ENCODE measurements at regions not wholly inside any gene's neighbourhood (a gene's known extent, or its start where the extent isn't known, plus 50 kb on each side); places are given as distances from the start of the nearest gene placed in this dataset.
A peak's percentile ranks its signal among the peaks of the same experiment; 100 is the strongest.

GRCh38 chr6:48765352-48765961 is 654.5 kb upstream of the PTCHD4 start:
- WGBS, 2 donors = 8 to 15% methylated on average over 7 of the region's 7 CpGs
- Histone ChIP-seq H3K36me3 (no peaks in the 10 kb centered on the region), H3K4me3 (no peak overlapping the region), H3K4me1 (peaks cover 4 to 22% (median 4%) of the 10 kb centered on the region in 3 donors), H3K9me3 (no peaks in the 10 kb centered on the region), H3K27ac (peak overlapping the region in 3 of 4 donors; percentile 1 to 66 (median 52)), H3K27me3 (no peaks in the 10 kb centered on the region)
- TF ChIP-seq POLR2A (IDR thresholded peaks at IDR 0.05) (no peak), CTCF (IDR thresholded peaks at IDR 0.05) (peak; percentile 26 to 72 (median 35))
- no peak for DNase-seq
- intact Hi-C loops (cut with DNase I) = no loop called here

DNA sequence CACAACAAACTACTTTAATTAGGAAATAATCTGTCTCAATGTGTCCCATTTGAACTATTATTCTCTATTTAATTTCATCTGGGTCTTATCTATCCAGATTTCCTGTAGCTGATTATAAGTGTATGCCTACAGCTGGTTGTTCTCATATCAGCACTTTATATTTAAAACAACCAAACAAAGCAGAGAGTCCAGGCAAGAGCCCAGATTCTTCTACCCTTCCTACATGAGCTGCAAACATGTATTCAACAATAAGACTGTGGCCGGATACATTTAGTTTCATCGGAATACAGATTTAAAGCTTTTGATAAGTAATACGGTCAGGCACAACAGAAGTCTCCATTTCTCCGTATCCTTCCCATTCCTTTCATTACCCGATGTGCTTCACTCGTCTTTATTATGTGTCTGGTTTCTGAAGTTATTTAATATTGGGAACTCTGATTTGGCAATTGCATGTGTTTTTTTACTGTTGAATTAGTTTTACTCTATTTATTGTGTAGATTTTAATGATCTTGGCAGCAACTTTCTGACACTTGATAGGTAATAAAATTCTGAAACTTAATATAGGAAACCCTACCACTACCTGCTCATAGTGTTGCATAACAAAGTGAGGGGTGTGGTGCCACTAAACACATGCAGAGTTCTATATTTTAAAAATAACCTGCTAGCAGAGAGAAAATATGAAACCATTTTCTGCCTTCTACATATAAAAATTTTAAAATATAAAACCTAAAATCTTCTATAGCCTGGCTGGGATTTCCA is 653.5 kb upstream of the PTCHD4 start:
- Histone ChIP-seq H3K27me3 (no peaks in the 10 kb centered on the region), H3K4me3 (no peak overlapping the region), H3K9me3 (no peaks in the 10 kb centered on the region), H3K4me1 (peaks cover 4 to 22% (median 4%) of the 10 kb centered on the region in 3 donors), H3K27ac (no peak overlapping the region), H3K36me3 (no peaks in the 10 kb centered on the region)
- DNase-seq = no peak
- WGBS, 2 donors = 68 to 83% methylated on average over 6 of the region's 6 CpGs
- intact Hi-C loops (cut with DNase I) = no loop called here
- TF ChIP-seq POLR2A (IDR thresholded peaks at IDR 0.05) (no peak), CTCF (IDR thresholded peaks at IDR 0.05) (no peak)

GRCh38 chr6:48757661-48758060 is 646.7 kb upstream of the PTCHD4 start:
- Histone ChIP-seq H3K4me1 (peaks cover 0 to 8% (median 0%) of the 10 kb centered on the region in 3 donors), H3K4me3 (no peak overlapping the region), H3K9me3 (no peaks in the 10 kb centered on the region), H3K36me3 (no peaks in the 10 kb centered on the region), H3K27me3 (no peaks in the 10 kb centered on the region), H3K27ac (no peak overlapping the region)
- intact Hi-C loops (cut with DNase I) = no loop called here
- no peak for TF ChIP-seq CTCF (IDR thresholded peaks at IDR 0.05)
- no peak for DNase-seq
- 50 to 89% methylated on average over 1 of the region's 1 CpG for WGBS, 2 donors

DNA sequence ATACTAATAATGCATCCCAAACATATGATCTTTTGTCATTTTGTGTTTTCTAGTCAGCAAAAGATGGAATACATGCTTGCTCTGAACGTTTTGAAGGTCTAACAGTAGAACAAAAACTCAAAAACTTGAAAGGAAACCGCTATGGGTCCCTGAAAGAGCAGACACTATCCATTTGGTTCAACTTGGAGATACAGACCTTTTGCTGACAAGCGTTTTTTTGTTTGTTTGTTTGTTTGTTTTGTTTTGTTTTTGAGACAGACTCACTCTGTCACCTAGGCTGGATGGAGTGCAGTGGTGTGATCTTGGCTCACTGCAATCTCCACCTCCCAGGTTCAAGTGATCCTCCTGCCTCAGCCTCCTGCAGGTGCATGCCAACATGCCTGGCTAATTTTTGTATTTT is 644.3 kb upstream of the PTCHD4 start:
- no peaks in the 10 kb centered on the region for H3K9me3 ChIP-seq
- H3K27me3 ChIP-seq = no peaks in the 10 kb centered on the region
- peaks cover 0 to 8% (median 0%) of the 10 kb centered on the region in 3 donors for H3K4me1 ChIP-seq
- no peak for TF ChIP-seq CTCF (IDR thresholded peaks at IDR 0.05)
- no peak for TF ChIP-seq POLR2A (IDR thresholded peaks at IDR 0.05)
- H3K27ac ChIP-seq = no peak overlapping the region
- 48 to 65% methylated on average over 3 of the region's 3 CpGs for WGBS, 2 donors
- DNase-seq = no peak
- H3K4me3 ChIP-seq = no peak overlapping the region
- no peaks in the 10 kb centered on the region for H3K36me3 ChIP-seq
- intact Hi-C loops (cut with DNase I) = no loop called here

DNA sequence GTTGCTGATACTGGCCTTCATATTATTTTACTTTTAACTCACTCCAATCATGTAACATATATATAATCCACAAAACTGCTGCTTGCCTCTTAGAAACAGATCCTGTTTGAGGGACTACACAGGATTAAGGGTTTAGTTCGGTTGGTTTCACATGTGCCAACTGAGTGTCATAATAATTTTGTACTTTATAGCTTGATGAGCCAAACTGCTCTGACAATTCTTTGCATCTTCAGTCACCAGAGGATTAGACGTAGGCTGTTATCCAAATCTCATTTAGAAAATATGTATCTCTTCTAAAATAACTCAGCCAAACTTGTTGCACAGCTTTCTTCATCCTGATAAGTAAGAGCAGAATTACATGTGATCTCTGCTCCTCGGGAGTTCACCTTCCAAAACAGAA is 643.6 kb upstream of the PTCHD4 start:
- Histone ChIP-seq H3K27ac (no peak overlapping the region), H3K36me3 (no peaks in the 10 kb centered on the region), H3K27me3 (no peaks in the 10 kb centered on the region), H3K4me1 (peaks cover 0 to 8% (median 0%) of the 10 kb centered on the region in 3 donors), H3K4me3 (no peak overlapping the region), H3K9me3 (no peaks in the 10 kb centered on the region)
- 19 to 26% methylated on average over 3 of the region's 3 CpGs for WGBS, 2 donors
- TF ChIP-seq CTCF (IDR thresholded peaks at IDR 0.05) = no peak
- no peak for TF ChIP-seq POLR2A (IDR thresholded peaks at IDR 0.05)
- intact Hi-C loops (cut with DNase I) = no loop called here
- DNase-seq = no peak
